ENCODE measurements at regions not wholly inside any gene's neighbourhood (a gene's known extent, or its start where the extent isn't known, plus 50 kb on each side); places are given as distances from the start of the nearest gene placed in this dataset.

DNA sequence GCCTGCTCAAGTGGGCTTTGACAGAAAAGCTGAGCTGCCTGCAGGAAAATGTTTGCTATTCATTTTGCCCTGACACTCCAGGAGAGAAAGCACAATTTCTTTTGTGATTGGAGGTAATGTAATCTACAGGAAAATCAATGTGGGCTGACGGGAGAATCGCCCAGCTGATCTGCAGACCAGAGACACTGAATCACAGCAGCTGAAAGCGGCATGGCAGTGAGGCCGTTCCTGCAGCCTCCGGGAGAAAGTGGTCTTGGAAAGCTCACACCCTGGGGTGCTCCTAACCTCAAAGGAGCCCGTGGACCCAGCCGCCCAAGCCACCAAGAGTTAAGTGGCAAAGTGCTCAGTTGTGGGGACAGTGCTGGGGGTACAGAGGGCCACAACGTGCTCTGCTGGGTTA, 593.6 kb downstream of the BNC2 start:
- no peak overlapping the region for H3K4me3 ChIP-seq (ENCODE audit: low read depth, low read length)
- TF ChIP-seq, protein P1, sequence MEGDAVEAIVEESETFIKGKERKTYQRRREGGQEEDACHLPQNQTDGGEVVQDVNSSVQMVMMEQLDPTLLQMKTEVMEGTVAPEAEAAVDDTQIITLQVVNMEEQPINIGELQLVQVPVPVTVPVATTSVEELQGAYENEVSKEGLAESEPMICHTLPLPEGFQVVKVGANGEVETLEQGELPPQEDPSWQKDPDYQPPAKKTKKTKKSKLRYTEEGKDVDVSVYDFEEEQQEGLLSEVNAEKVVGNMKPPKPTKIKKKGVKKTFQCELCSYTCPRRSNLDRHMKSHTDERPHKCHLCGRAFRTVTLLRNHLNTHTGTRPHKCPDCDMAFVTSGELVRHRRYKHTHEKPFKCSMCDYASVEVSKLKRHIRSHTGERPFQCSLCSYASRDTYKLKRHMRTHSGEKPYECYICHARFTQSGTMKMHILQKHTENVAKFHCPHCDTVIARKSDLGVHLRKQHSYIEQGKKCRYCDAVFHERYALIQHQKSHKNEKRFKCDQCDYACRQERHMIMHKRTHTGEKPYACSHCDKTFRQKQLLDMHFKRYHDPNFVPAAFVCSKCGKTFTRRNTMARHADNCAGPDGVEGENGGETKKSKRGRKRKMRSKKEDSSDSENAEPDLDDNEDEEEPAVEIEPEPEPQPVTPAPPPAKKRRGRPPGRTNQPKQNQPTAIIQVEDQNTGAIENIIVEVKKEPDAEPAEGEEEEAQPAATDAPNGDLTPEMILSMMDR (IDR thresholded peaks at IDR 0.05; ENCODE audit: borderline replicate concordance, insufficient read depth, low read depth, low read length), result no peak

DNA sequence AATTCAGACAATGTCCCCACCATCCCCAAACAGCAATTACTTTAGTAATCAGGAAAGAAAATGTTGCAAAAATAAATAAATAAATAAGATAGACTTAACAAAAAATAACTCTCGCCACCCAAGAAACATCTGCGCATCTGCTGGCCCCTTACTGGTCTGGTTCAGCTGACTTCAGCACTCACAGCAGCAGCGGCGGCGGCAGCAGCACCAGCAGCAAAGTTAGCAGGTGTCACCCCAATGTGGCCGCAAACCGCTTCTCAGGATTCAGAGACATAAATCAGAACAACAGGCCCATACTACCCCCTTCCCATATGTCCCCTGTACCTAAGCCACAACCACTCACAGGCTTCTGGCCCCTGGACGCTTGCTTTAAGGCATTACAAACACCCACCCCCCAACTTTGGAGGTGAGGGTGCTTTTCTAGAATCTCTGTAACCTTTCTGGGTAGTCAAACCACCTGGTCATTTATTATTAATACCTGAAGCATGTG, 593.0 kb downstream of the BNC2 start:
- no peak overlapping the region for H3K4me3 ChIP-seq (ENCODE audit: low read depth, low read length)
- TF ChIP-seq, protein P1 (IDR thresholded peaks at IDR 0.05; ENCODE audit: borderline replicate concordance, insufficient read depth, low read depth, low read length), result no peak

DNA sequence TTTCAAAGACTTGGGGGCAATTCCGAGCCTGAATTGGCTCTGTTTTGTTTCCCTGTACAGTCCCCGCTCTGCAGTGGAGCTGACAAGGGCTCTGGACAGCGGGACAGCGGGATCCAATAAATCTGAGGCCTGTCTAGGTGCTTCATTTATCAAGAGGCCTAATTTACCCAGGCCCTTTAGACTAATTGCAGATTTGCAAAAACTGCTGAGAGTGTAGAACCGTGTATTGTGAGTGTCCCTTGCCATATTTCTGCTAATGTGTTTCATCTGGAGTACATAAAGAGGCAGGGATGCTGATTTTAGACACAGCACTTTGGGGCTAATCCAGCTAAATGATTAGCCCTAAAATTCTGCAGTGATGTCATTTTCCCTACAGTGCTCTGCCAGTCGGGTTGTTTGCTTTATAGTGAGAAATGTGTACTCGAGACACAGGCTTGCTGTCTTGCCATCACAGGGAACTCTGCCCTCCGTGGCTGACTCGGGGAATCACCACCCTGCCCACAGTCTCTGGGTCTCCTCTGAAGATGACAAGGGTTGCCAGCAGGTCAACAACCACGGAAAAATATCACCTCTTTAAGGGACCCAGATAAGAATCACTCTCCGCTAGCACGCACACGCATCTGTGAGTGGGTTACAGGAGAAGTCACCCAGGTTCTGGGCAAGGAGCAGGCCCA, 592.0 kb downstream of the BNC2 start:
- no peak overlapping the region for H3K4me3 ChIP-seq (ENCODE audit: low read depth, low read length)
- TF ChIP-seq, protein P1 (IDR thresholded peaks at IDR 0.05; ENCODE audit: borderline replicate concordance, insufficient read depth, low read depth, low read length), result no peak

DNA sequence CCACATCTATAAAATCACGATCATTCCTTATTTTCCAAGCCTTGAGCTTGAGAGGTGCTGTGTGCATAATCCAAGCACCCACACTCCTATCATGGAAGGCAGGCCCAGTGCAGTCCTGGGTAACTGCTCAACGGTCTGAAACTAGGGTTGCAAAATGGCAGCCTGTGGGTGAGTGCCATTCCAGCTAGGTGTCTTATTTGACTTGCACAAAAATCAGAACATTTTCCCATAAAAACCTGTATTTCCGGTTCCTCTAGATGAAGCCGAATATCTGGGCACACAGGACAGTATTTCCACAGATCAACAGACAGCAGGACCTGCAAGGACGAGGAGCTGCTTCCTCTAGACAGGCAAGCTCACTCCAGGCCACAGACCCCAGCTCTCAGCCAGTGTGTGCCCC, 588.8 kb downstream of the BNC2 start:
- H3K4me3 ChIP-seq (ENCODE audit: low read depth, low read length), result no peak overlapping the region
- TF ChIP-seq, protein P1 (IDR thresholded peaks at IDR 0.05; ENCODE audit: borderline replicate concordance, insufficient read depth, low read depth, low read length), result no peak

DNA sequence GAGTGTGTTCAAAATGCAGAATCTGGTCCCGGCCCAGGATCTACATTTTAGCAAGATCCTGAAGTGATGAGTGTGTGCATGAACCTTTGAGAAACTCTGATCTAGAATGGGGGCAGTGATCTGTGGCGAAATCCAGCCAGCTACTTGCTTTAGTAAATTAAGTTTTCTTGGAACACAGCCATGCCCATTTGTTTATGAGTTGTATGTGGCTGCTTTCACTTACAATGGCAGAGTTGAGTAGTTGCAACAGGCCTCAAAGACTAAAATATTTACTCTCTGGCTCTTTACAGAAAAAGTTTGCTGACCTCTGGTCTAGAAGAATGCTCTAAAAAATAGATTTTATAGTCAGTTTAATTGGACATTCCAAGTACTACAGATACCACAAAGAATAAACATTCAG, 588.3 kb downstream of the BNC2 start:
- TF ChIP-seq, protein P1 (IDR thresholded peaks at IDR 0.05; ENCODE audit: borderline replicate concordance, insufficient read depth, low read depth, low read length), result no peak
- no peak overlapping the region for H3K4me3 ChIP-seq (ENCODE audit: low read depth, low read length)

DNA sequence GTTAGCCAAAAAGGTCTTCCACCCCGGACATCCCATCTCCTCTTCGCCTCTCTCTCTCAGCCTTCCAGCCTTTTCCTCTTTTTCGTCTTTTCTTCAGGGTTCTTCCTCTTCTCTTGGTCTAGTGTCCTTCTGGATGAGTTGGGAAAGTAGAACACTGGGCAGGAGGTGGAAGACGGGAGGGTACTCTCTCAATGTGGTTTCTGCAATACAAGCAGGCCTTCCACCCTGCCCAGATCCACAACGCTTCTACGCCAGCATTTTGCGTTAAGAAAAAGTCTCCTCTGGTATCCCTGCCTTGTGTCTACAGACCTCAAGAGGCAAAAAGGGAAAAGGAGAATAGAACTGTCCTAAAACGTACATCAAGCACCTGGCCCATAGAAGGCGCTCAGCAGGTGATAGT, 587.8 kb downstream of the BNC2 start:
- TF ChIP-seq, protein P1 (IDR thresholded peaks at IDR 0.05; ENCODE audit: borderline replicate concordance, insufficient read depth, low read depth, low read length), result no peak
- no peak overlapping the region for H3K4me3 ChIP-seq (ENCODE audit: low read depth, low read length)

DNA sequence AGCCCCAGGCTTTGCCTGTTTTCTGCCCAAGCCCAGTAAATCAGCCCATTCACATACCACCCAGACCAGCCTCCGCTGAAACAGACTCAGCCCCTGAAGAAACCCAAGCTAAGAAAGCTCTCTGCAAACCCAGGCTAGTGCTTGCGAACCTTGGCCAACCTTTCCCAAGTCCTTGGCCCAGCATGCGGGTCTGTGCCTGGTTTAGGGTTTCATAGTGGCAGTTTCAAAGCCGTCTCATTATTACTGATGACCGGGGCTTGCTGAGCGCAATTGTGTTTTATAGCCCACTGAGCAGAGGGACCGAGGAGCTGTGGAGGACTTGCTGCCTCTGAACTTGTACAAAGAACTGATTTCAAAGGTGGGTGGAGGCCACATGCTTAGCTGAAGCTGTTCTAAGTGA, 584.3 kb downstream of the BNC2 start:
- TF ChIP-seq, protein P1 (IDR thresholded peaks at IDR 0.05; ENCODE audit: borderline replicate concordance, insufficient read depth, low read depth, low read length), result no peak

More for the DNA sequence above, 584.3 kb downstream of the BNC2 start:
- H3K4me3 ChIP-seq (ENCODE audit: low read depth, low read length), result no peak overlapping the region

Data from GM12875 (cell line).